ENCODE measurements at regions not wholly inside any gene's neighbourhood (a gene's known extent, or its start where the extent isn't known, plus 50 kb on each side); places are given as distances from the start of the nearest gene placed in this dataset.

DNA sequence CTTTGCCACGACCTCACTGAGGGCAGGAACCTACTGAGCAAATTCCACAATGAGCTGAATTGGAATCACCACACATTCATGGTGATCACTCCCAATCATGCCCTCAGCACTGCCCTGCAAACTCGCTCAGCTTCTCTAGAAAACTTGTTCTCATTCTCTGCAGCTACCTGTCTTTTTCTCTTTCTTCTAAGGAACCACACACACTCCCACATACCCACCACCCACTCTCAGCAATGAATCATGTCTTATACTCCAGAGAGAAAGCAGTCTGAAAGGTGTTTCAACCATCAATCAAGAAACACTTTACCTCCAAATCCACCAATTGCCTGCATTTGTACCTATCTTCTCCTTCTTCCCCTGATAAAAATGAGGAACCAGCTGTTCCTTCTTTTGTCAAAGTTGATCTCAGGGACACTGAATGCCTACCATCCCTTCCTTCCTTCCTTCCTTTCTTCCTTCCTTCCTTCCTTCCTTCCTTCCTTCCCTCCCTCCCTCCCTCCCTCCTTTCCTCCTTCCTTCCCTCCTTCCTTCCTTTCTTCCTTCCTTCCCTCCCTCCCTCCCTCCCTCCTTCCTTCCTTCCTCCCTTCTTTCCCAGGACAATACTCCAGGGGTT, 84.6 kb upstream of the SGK1 start:
- TF ChIP-seq POLR2AphosphoS5 (IDR thresholded peaks at IDR 0.05) (no peak), CTCF (IDR thresholded peaks at IDR 0.05) (no peak), EP300 (IDR thresholded peaks at IDR 0.05) (no peak), POLR2A (IDR thresholded peaks at IDR 0.05) (no peak)
